ENCODE measurements at regions not wholly inside any gene's neighbourhood (a gene's known extent, or its start where the extent isn't known, plus 50 kb on each side); places are given as distances from the start of the nearest gene placed in this dataset.

DNA sequence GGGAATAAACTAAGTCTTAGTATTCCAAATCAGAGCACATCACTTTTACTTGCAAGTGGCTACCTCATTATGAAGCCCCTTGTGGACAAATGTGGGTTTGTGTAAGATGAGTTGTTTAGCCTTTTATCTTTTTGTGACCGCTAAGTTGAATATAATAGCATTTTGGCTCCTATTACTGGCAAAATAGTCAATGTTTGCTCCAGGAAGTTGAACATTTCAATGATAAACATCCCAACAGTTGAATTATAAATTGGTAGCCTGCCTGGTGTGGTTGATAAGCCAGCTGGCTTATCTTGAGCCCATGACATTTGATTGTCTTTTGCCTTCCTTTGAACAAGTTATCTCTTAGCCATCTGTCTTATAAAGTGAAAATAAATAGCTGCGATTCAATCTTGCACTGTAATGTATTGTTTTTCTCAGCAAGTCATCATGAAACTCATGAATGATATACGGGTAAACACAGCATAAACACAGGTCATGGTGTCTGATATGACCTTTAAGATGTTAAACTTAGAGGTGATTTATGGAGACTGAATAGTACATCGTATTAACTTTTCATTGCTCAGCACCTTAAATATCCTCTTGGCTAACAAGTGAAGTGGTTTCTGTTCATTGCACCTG is 338.4 kb downstream of the SOCS6 start:
- no peak for DNase-seq
- H3K9me3 ChIP-seq (replicated peaks; ENCODE audit: insufficient read depth, low read length) = no peaks in the 10 kb centered on the region
- H3K36me3 ChIP-seq (replicated peaks; ENCODE audit: insufficient read depth, low read length) = no peaks in the 10 kb centered on the region
- no peaks in the 10 kb centered on the region for H3K27me3 ChIP-seq (replicated peaks; ENCODE audit: insufficient read depth, low read length)
- H3K79me2 ChIP-seq (ENCODE audit: low read length) = no peaks in the 10 kb centered on the region
- no peak overlapping the region for H3K4me3 ChIP-seq (ENCODE audit: low read length)
- H3K4me1 ChIP-seq (ENCODE audit: low read length) = no peaks in the 10 kb centered on the region
- H4K20me1 ChIP-seq (ENCODE audit: insufficient read depth, low read length) = no peaks in the 10 kb centered on the region
- H3K27ac ChIP-seq (ENCODE audit: low read length) = no peak overlapping the region
- no peak overlapping the region for H3K9ac ChIP-seq (ENCODE audit: low read length)
- H3K9me2 ChIP-seq (replicated peaks; ENCODE audit: insufficient read depth, low read length) = no peaks in the 10 kb centered on the region
- H3F3A ChIP-seq (ENCODE audit: insufficient read depth, low read length) = no peaks in the 10 kb centered on the region
- H2AFZ ChIP-seq (ENCODE audit: low read length) = no peak overlapping the region
- no peak for TF ChIP-seq EZH2 (optimal IDR thresholded peaks at IDR 0.05; ENCODE audit: low read depth, low read length)
- H3K4me2 ChIP-seq (ENCODE audit: low read depth, low read length) = no peak overlapping the region

DNA sequence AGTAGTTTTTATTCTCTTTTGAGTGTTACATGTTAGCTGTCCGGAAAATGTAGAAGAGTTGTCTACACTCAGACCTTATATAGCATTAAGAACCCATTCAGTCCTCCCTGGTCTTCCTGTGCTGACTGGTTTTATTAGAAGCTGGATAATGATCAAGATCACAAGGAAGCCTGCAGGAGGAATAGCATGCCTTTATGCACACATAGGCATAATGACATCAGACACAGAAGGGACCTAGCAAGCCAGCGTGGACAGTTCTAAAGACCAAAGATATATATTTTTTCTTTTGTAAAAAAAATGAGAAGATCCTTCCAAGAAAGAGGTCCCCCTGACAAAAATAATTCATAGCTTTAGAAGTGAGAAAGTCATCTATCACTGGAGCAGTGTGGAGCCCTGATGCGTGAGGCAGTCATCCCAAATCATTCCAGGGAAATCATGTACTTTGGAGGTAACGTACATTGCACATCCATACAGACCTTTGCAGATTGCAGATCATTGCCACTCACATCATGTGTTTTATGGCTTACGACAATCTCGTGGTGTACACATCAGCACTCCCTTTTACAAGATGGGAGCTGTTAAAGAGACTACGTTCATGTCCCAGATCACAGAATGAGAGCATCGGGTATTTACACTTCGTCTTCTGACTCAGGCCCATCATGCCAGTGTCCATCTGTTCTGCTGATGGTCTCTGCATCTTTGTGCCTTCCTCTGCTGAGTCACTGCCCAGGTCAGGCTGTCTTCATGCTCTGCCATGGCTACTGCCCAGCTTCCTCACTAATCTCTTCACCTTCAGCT is 334.0 kb downstream of the SOCS6 start:
- no peak overlapping the region for H3K9ac ChIP-seq (ENCODE audit: low read length)
- TF ChIP-seq EZH2phosphoT487 (IDR thresholded peaks at IDR 0.05; ENCODE audit: low read length) (no peak), EZH2 (optimal IDR thresholded peaks at IDR 0.05; ENCODE audit: low read depth, low read length) (no peak)
- TF ChIP-seq, protein P1, sequence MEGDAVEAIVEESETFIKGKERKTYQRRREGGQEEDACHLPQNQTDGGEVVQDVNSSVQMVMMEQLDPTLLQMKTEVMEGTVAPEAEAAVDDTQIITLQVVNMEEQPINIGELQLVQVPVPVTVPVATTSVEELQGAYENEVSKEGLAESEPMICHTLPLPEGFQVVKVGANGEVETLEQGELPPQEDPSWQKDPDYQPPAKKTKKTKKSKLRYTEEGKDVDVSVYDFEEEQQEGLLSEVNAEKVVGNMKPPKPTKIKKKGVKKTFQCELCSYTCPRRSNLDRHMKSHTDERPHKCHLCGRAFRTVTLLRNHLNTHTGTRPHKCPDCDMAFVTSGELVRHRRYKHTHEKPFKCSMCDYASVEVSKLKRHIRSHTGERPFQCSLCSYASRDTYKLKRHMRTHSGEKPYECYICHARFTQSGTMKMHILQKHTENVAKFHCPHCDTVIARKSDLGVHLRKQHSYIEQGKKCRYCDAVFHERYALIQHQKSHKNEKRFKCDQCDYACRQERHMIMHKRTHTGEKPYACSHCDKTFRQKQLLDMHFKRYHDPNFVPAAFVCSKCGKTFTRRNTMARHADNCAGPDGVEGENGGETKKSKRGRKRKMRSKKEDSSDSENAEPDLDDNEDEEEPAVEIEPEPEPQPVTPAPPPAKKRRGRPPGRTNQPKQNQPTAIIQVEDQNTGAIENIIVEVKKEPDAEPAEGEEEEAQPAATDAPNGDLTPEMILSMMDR (IDR thresholded peaks at IDR 0.05; ENCODE audit: low read length) = no peak
- H3F3A ChIP-seq (ENCODE audit: insufficient read depth, low read length) = no peaks in the 10 kb centered on the region
- H3K4me2 ChIP-seq (ENCODE audit: low read depth, low read length) = no peak overlapping the region
- no peaks in the 10 kb centered on the region for H3K9me2 ChIP-seq (replicated peaks; ENCODE audit: insufficient read depth, low read length)
- DNase-seq = no peak
- no peak overlapping the region for H3K4me3 ChIP-seq (ENCODE audit: low read length)
- H3K79me2 ChIP-seq (ENCODE audit: low read length) = no peaks in the 10 kb centered on the region
- no peaks in the 10 kb centered on the region for H3K4me1 ChIP-seq (ENCODE audit: low read length)
- no peaks in the 10 kb centered on the region for H3K27me3 ChIP-seq (replicated peaks; ENCODE audit: insufficient read depth, low read length)
- no peaks in the 10 kb centered on the region for H3K36me3 ChIP-seq (replicated peaks; ENCODE audit: insufficient read depth, low read length)
- no peak overlapping the region for H3K27ac ChIP-seq (ENCODE audit: low read length)
- H4K20me1 ChIP-seq (ENCODE audit: insufficient read depth, low read length) = no peaks in the 10 kb centered on the region
- H2AFZ ChIP-seq (ENCODE audit: low read length) = no peak overlapping the region
- no peaks in the 10 kb centered on the region for H3K9me3 ChIP-seq (replicated peaks; ENCODE audit: insufficient read depth, low read length)

DNA sequence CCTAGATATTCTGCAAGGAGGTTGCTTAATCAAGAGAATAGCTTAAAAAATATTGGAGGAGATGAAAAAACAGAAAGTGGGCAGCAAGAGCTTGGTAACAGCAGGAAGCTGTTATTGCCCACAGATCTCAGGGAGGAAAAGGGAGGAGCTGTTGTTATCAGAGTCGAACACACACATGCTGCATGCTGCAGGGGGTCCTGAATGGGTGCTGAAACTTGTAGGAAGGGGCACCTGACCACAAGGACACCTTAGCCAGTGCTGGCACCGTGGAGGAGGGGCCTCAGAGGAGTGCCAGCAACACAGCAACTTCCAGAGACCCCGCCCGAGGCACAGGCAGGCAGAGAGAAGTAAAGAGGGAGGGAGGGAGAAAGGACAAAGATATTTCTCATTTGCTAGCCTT is 332.9 kb downstream of the SOCS6 start:
- no peaks in the 10 kb centered on the region for H3K79me2 ChIP-seq (ENCODE audit: low read length)
- no peak for DNase-seq
- H3K4me2 ChIP-seq (ENCODE audit: low read depth, low read length) = no peak overlapping the region
- TF ChIP-seq EZH2phosphoT487 (IDR thresholded peaks at IDR 0.05; ENCODE audit: low read length) (no peak), EZH2 (optimal IDR thresholded peaks at IDR 0.05; ENCODE audit: low read depth, low read length) (no peak)
- TF ChIP-seq, protein P1 (IDR thresholded peaks at IDR 0.05; ENCODE audit: low read length) = no peak
- no peaks in the 10 kb centered on the region for H3K9me3 ChIP-seq (replicated peaks; ENCODE audit: insufficient read depth, low read length)
- H3K27ac ChIP-seq (ENCODE audit: low read length) = no peak overlapping the region
- H3K4me3 ChIP-seq (ENCODE audit: low read length) = no peak overlapping the region
- no peaks in the 10 kb centered on the region for H3K36me3 ChIP-seq (replicated peaks; ENCODE audit: insufficient read depth, low read length)
- H2AFZ ChIP-seq (ENCODE audit: low read length) = no peak overlapping the region
- no peaks in the 10 kb centered on the region for H4K20me1 ChIP-seq (ENCODE audit: insufficient read depth, low read length)
- H3K9ac ChIP-seq (ENCODE audit: low read length) = no peak overlapping the region
- H3K9me2 ChIP-seq (replicated peaks; ENCODE audit: insufficient read depth, low read length) = no peaks in the 10 kb centered on the region
- H3F3A ChIP-seq (ENCODE audit: insufficient read depth, low read length) = no peaks in the 10 kb centered on the region
- H3K4me1 ChIP-seq (ENCODE audit: low read length) = no peaks in the 10 kb centered on the region
- no peaks in the 10 kb centered on the region for H3K27me3 ChIP-seq (replicated peaks; ENCODE audit: insufficient read depth, low read length)
